H9 (cell line): ENCODE measurements at regions not wholly inside any gene's neighbourhood (a gene's known extent, or its start where the extent isn't known, plus 50 kb on each side); places are given as distances from the start of the nearest gene placed in this dataset.

Source experiments
- DNase-seq: peaks from one replicate; pipeline ENCODE4 v3.0.0-alpha.2; 2017
- H2AFZ ChIP-seq: one replicate; pipeline ENCODE4 v1.6.1; 2013; ENCODE audit warnings: mild to moderate bottlenecking, low read length, control low read depth, moderate library complexity
- H2AK5ac ChIP-seq: 2 replicates; pipeline ENCODE4 v1.6.1; 2013; ENCODE audit warnings: low read length, control low read depth, mixed read lengths; ENCODE audit not compliant: insufficient read length
- H2BK120ac ChIP-seq: one replicate; pipeline ENCODE4 v1.6.1; 2013; ENCODE audit warnings: low read depth, mild to moderate bottlenecking, low read length, control low read depth, inconsistent platforms; ENCODE audit not compliant: poor library complexity, severe bottlenecking
- H2BK12ac ChIP-seq: 2 replicates; pipeline ENCODE4 v1.6.1; 2013; ENCODE audit warnings: low read length, control low read depth, mixed read lengths, low read depth; ENCODE audit not compliant: insufficient read length
- H2BK15ac ChIP-seq: 2 replicates; pipeline ENCODE4 v1.6.1; 2013; ENCODE audit warnings: low read depth, low read length, control low read depth
- H2BK20ac ChIP-seq: one replicate; pipeline ENCODE4 v1.6.1; 2013; ENCODE audit warnings: low read depth, mild to moderate bottlenecking, low read length, control low read depth, inconsistent platforms; ENCODE audit not compliant: poor library complexity, severe bottlenecking
- H2BK5ac ChIP-seq: 2 replicates; pipeline ENCODE4 v1.6.1; 2013; ENCODE audit warnings: low read length, control low read depth, mixed read lengths; ENCODE audit not compliant: insufficient read length
- H3K14ac ChIP-seq: 2 replicates; pipeline ENCODE4 v1.6.1; 2013; ENCODE audit warnings: low read length, control low read depth; ENCODE audit not compliant: insufficient read depth
- H3K18ac ChIP-seq: 2 replicates; pipeline ENCODE4 v1.6.1; 2013; ENCODE audit warnings: low read depth, mild to moderate bottlenecking, mixed read lengths, low read length, control low read depth; ENCODE audit not compliant: insufficient read length
- H3K23ac ChIP-seq: 2 replicates; pipeline ENCODE4 v1.6.1; 2013; ENCODE audit warnings: low read length, control low read depth, mixed read lengths, low read depth; ENCODE audit not compliant: insufficient read length
- H3K23me2 ChIP-seq: 2 replicates; pipeline ENCODE4 v1.6.1; 2013; ENCODE audit warnings: low read depth, mild to moderate bottlenecking, mixed read lengths, low read length, control low read depth; ENCODE audit not compliant: insufficient read length, poor library complexity, severe bottlenecking
- H3K27ac ChIP-seq: 2 replicates; pipeline ENCODE4 v1.5.1; 2013; ENCODE audit warnings: low read length, control low read depth, mixed read lengths, low read depth; ENCODE audit not compliant: insufficient read length
- H3K27me3 ChIP-seq: 2 replicates; pipeline ENCODE4 v1.6.1; 2013; ENCODE audit warnings: low read length, control low read depth, inconsistent platforms; ENCODE audit not compliant: insufficient read depth
- H3K4ac ChIP-seq: 2 replicates; pipeline ENCODE4 v1.6.1; 2013; ENCODE audit warnings: low read depth, mild to moderate bottlenecking, control low read depth, inconsistent platforms, low read length, moderate library complexity
- H3K4me1 ChIP-seq: 2 replicates; pipeline ENCODE4 v1.6.1; 2013; ENCODE audit warnings: low read length, control low read depth, inconsistent platforms; ENCODE audit not compliant: insufficient read depth
- H3K4me2 ChIP-seq: 2 replicates; pipeline ENCODE4 v1.6.1; 2013; ENCODE audit warnings: low read length, control low read depth, mixed read lengths; ENCODE audit not compliant: insufficient read length, insufficient read depth
- H3K56ac ChIP-seq: 2 replicates; pipeline ENCODE4 v1.6.1; 2013; ENCODE audit warnings: low read depth, mild to moderate bottlenecking, mixed read lengths, low read length, control low read depth; ENCODE audit not compliant: insufficient read length
- H3K79me1 ChIP-seq: 2 replicates; pipeline ENCODE4 v1.6.1; 2013; ENCODE audit warnings: low read depth, mild to moderate bottlenecking, moderate library complexity, low read length, control low read depth, inconsistent platforms; ENCODE audit not compliant: insufficient read depth, poor library complexity, severe bottlenecking
- H3K79me2 ChIP-seq: 2 replicates; pipeline ENCODE4 v1.6.1; 2013; ENCODE audit warnings: low read length, control low read depth, inconsistent platforms; ENCODE audit not compliant: insufficient read depth
- H3K9ac ChIP-seq: 2 replicates; pipeline ENCODE4 v1.6.1; 2013; ENCODE audit warnings: low read length, control low read depth, mixed read lengths; ENCODE audit not compliant: insufficient read length; ENCODE audit errors: extremely low read depth
- H3K9me3 ChIP-seq: one replicate; pipeline ENCODE4 v1.6.1; 2013; ENCODE audit warnings: low read depth, low read length, inconsistent platforms; ENCODE audit not compliant: control insufficient read depth
- H3T11ph ChIP-seq: one replicate; pipeline ENCODE4 v1.6.1; 2013; ENCODE audit warnings: mild to moderate bottlenecking, low read length, control low read depth, inconsistent platforms
- H4K20me1 ChIP-seq: one replicate; pipeline ENCODE4 v1.6.1; 2013; ENCODE audit not compliant: control insufficient read depth, insufficient read length, insufficient read depth
- H4K5ac ChIP-seq: 2 replicates; pipeline ENCODE4 v1.6.1; 2013; ENCODE audit warnings: low read depth, mild to moderate bottlenecking, mixed read lengths, low read length, control low read depth; ENCODE audit not compliant: insufficient read length
- H4K8ac ChIP-seq: replicated peaks from 2 replicates; pipeline ENCODE4 v1.6.1; 2013; ENCODE audit warnings: low read length, control low read depth, mixed read lengths, low read depth; ENCODE audit not compliant: insufficient read length
- H4K91ac ChIP-seq: 2 replicates; pipeline ENCODE4 v1.6.1; 2013; ENCODE audit warnings: low read depth, mild to moderate bottlenecking, moderate library complexity, mixed read lengths, low read length, control low read depth; ENCODE audit not compliant: insufficient read length
- H3K27ac Mint-ChIP-seq, 3 experiments: 2 replicates in 2 of 3; 3 replicates in 1 of 3; pipeline ENCODE4 v1.8.0; 2020 to 2021; ENCODE audit warnings: mixed read lengths in 3 of 3, mild to moderate bottlenecking in 1 of 3, moderate library complexity in 1 of 3
- H3K27me3 Mint-ChIP-seq: 2 replicates; pipeline ENCODE4 v1.8.0; 2021; ENCODE audit warnings: low read depth, mild to moderate bottlenecking, moderate library complexity, mixed read lengths
- H3K36me3 Mint-ChIP-seq, 3 experiments: 2 replicates in 2 of 3; 3 replicates in 1 of 3; pipeline ENCODE4 v1.8.0; 2020 to 2021; ENCODE audit warnings: low read depth in 3 of 3, mixed read lengths in 3 of 3; ENCODE audit not compliant: insufficient read depth in 1 of 3
- H3K4me1 Mint-ChIP-seq, 2 experiments: 2 replicates each; pipeline ENCODE4 v1.8.0; 2020; ENCODE audit warnings: mixed read lengths in 2 of 2
- H3K4me3 Mint-ChIP-seq, 2 experiments: 2 replicates in 1 of 2; 3 replicates in 1 of 2; pipeline ENCODE4 v1.8.0; 2020 to 2021; ENCODE audit warnings: mild to moderate bottlenecking in 2 of 2, mixed read lengths in 2 of 2, moderate library complexity in 1 of 2
- H3K9me3 Mint-ChIP-seq, 2 experiments: 2 replicates in 1 of 2; 3 replicates in 1 of 2; pipeline ENCODE4 v1.8.0; 2020; ENCODE audit warnings: mild to moderate bottlenecking in 2 of 2, mixed read lengths in 2 of 2, moderate library complexity in 1 of 2
- WGBS: extraction: QIAGEN DNeasy Blood & Tissue Kit; methylation state at CpG from one replicate; pipeline ENCODE4 v1.1.7; 2013; ENCODE audit warnings: missing lambda C conversion rate, low lambda C conversion rate, mixed read lengths; ENCODE audit not compliant: insufficient read length; ENCODE audit errors: extremely low coverage; 5-methylcytosine and 5-hydroxymethylcytosine counted together
- TF ChIP-seq, protein P1 (sequence below): fragments of 200-600 bp; sonication (generic); conservative IDR thresholded peaks from 3 replicates; pipeline ENCODE4 v1.8.0; 2021; ENCODE audit warnings: antibody characterized with exemption, mild to moderate bottlenecking

DNA sequence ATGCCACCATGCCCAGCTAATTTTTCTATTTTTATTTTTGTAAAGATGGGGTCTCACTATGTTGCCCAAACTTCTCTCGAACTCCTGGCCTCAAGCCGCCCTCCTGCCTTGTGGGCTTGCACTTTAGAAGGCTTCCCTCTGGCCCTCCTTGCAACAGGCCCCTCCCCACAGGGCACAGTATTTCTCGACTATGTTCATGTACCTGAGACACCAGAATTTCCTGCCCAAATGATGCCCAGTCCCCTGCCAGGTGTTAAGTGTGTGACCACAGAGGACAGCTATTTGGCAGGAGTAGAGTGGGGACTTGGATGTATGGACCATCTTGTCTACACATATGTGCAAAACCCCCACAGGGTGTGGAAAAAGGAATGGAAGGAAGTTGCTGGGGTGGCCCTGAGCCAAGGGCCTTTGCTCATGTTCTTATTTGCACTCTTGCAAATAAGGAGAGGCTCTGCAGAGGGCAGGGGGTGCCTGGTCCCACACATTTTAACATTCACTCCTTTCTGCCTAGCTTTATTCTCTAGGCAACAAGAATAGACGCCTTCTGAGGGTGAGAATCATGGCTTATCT, 168.4 kb upstream of the PODXL start:
- no peak overlapping the region for H3T11ph ChIP-seq
- H3K27ac ChIP-seq, result no peak overlapping the region
- H4K8ac ChIP-seq, result no peak overlapping the region
- no peak overlapping the region for H3K23ac ChIP-seq
- H2BK5ac ChIP-seq, result no peak overlapping the region
- H4K91ac ChIP-seq, result no peak overlapping the region
- H3K9ac ChIP-seq, result no peak overlapping the region
- H3K4me2 ChIP-seq, result no peak overlapping the region
- H3K27ac Mint-ChIP-seq, result no peak overlapping the region
- no peaks in the 10 kb centered on the region for H3K23me2 ChIP-seq
- H3K9me3 ChIP-seq, result peaks cover 4% of the 10 kb centered on the region
- H3K79me1 ChIP-seq, result no peaks in the 10 kb centered on the region
- H4K20me1 ChIP-seq, result no peaks in the 10 kb centered on the region
- peaks cover 0 to 8% (median 7%) of the 10 kb centered on the region in 3 experiments; a peak in 4 of 7 replicates for H3K36me3 Mint-ChIP-seq
- no peak overlapping the region for H2AFZ ChIP-seq
- H3K4me1 Mint-ChIP-seq, result peaks cover 0 to 6% of the 10 kb centered on the region in 2 experiments; a peak in 3 of 4 replicates
- no peaks in the 10 kb centered on the region for H3K27me3 ChIP-seq
- H2AK5ac ChIP-seq, result no peak overlapping the region
- peaks cover 3% of the 10 kb centered on the region for H3K4me1 ChIP-seq
- H2BK20ac ChIP-seq, result no peak overlapping the region
- H3K27me3 Mint-ChIP-seq, result peaks cover 8% of the 10 kb centered on the region
- H3K79me2 ChIP-seq, result no peaks in the 10 kb centered on the region
- peaks cover 10 to 14% of the 10 kb centered on the region in 2 experiments; a peak in 4 of 5 replicates for H3K9me3 Mint-ChIP-seq
- no peak overlapping the region for H3K14ac ChIP-seq
- WGBS, result no CpG with 5 or more reads among the region's 4 CpGs
- TF ChIP-seq, protein P1, sequence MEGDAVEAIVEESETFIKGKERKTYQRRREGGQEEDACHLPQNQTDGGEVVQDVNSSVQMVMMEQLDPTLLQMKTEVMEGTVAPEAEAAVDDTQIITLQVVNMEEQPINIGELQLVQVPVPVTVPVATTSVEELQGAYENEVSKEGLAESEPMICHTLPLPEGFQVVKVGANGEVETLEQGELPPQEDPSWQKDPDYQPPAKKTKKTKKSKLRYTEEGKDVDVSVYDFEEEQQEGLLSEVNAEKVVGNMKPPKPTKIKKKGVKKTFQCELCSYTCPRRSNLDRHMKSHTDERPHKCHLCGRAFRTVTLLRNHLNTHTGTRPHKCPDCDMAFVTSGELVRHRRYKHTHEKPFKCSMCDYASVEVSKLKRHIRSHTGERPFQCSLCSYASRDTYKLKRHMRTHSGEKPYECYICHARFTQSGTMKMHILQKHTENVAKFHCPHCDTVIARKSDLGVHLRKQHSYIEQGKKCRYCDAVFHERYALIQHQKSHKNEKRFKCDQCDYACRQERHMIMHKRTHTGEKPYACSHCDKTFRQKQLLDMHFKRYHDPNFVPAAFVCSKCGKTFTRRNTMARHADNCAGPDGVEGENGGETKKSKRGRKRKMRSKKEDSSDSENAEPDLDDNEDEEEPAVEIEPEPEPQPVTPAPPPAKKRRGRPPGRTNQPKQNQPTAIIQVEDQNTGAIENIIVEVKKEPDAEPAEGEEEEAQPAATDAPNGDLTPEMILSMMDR, result no peak
- no peak overlapping the region for H2BK12ac ChIP-seq
- H3K56ac ChIP-seq, result no peak overlapping the region
- H4K5ac ChIP-seq, result no peak overlapping the region
- H3K18ac ChIP-seq, result no peak overlapping the region
- H3K4ac ChIP-seq, result no peak overlapping the region
- H2BK120ac ChIP-seq, result no peak overlapping the region
- H3K4me3 Mint-ChIP-seq, result no peak overlapping the region
- no peak overlapping the region for H2BK15ac ChIP-seq
- DNase-seq, result no peak
